Right renal pelvis (tissue), 4 donors: ENCODE measurements at regions not wholly inside any gene's neighbourhood (a gene's known extent, or its start where the extent isn't known, plus 50 kb on each side); places are given as distances from the start of the nearest gene placed in this dataset.

ENCODE experiments used
- DNase-seq, 4 donors: peaks; one replicate each; pipeline ENCODE4 v3.0.0-alpha.2; 2013; ENCODE audit warnings: low read depth in 4 of 4, low spot score in 3 of 4, missing footprints in 1 of 4

- DNase-seq: no peak
Measured at GRCh38 chr6:25061289-25061936, 125.7 kb upstream of the RIPOR2 start.

DNA sequence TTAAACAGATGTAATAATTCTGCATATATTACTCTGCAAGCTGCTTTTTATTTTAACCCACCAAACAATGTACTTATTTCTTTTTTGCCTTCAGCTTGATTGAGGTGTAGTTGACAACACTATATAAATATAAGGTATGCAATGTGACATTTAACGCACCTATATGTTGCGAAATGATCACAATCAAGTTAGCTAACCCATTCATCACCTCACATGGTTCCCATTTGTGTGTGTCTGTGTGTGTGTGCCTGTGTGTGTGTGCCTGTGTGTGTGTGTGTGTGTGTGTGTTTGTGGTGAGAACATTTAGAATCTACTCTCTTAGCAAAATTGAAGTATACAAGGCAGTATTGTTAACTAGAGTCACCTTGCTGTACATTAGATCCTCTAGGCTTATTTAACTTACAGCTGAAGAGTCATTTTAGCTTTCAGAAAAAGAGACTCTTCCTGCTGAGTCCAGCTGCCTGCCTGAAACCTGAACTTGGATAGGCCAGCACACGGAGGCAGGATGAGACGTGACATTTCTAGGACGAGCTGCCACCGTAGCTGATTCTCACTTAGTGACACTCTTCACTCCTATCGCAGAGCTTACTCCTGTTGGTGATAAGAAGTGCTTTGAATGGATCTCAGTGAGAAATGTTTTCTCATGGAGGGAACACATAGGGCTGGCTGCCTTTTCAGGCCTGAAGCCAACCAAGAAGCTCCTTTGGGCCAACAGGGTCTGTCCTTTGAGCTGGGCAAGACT is 126.5 kb upstream of the RIPOR2 start:
- no peak for DNase-seq

GRCh38 chr6:25064006-25064405 is 128.2 kb upstream of the RIPOR2 start:
- no peak for DNase-seq

- no peak for DNase-seq
Measured at GRCh38 chr6:25065666-25066065, 129.9 kb upstream of the RIPOR2 start.

- no peak for DNase-seq
Measured at GRCh38 chr6:25066593-25066992, 130.8 kb upstream of the RIPOR2 start.

GRCh38 chr6:25068866-25069265 is 133.1 kb upstream of the RIPOR2 start:
- no peak for DNase-seq

DNA sequence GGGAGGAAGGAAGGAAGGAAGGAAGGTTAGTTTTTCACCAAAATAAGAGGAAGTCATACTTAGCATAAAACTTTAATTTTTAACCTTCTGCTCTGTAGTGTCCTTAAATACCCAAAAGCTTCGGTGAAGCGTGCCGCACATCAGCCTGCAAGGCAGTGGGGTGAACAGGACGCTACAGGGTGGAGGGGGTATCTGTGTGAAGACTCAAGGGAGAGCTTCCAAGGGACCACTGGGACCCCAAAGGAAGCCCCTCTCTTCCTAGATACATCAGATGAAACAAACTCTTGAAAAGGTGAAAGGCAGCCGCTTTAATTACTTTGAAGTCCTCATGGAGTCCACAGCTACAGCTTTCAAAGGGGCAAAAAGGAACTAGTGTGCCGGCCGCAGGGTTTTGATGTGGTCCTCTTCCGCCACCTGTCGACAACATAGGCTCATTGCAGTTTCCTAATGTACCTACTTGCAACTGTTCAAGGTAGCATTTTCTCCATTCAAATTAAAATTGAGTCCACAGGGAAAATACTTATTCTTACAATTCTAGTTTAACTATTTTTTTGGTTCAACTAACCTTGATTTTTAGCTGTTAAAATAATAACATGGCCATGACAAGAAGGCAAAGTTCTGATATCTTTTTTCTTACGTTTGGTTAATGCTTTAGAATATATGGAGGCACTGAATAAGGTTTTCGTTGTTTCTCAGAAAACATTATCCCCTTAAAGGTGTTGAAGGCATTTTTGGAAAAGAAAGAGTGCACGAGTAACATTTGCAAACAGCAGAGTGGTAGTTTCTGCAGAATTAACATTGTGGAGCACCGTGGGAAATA is 135.0 kb upstream of the RIPOR2 start:
- peak; percentile 71 to 77 (median 74) for DNase-seq

GRCh38 chr6:25078141-25078540 is 142.4 kb upstream of the RIPOR2 start:
- no peak for DNase-seq

GRCh38 chr6:25083784-25084507 is 148.2 kb upstream of the RIPOR2 start:
- DNase-seq: no peak

- DNase-seq: no peak
Measured at GRCh38 chr6:25084508-25084833, 148.7 kb upstream of the RIPOR2 start.

DNA sequence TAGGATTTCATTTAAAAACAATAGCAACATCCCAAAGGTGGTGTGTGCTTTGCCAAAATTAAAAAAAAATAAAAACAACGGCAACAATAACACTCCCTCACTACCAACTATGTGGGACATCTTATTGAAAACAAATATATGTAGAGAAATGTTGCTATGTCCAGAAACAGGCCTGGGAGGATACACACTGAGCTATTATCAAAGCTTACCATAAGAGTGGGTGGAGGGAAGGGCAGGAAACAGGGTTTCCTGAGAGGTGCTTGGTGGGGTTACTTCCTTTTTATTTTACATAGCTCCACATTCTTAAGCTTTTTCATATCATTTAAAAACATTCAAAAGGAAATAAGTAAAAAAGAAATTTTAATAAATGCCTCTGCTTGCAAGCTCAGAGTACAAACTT is 150.0 kb upstream of the RIPOR2 start:
- no peak for DNase-seq

DNA sequence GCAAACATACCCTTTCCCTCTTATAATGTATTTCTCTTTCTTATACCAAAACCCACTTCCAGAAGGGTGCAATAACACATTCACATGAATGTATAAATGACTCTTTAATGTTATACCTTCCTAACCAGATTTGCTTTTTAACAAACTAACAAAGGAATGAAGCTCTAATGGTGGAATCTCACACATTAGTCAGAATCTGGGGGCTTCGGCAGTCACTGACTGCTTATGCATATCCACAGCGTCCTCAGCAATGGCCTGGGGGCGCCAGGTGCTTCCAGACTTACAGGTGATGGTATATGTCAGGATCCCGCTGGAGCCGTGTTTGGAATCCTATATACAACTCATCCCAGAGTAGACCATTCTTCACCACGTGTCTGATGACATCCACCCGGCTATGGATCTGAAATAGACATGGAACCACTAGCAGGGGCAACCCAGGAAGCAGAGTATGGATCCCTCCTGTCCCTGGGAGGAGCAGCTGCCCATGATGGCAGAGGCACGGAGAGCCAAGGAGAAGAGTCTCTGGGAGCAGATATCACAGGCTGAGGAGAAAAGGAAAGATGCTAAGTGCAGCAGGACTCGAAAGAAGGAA is 150.8 kb upstream of the RIPOR2 start:
- DNase-seq: no peak

DNA sequence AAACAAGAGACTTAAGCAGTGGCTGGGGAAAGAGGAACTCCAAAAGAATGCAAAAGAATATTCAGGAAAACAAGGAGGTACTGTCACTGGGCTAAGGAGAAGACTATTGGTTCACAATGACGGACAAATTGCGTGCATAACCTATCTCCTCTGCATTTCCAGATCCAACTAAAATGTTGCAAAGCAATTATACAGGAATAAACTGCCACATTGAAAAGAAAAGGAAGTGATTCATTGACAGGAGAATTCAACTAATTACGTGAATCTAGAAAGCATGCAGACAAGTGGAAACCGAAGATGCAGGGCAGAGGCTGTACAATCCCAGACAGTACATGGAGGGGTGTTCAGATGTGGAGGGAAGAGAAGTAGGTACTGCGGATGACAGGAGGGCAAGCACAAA is 152.8 kb upstream of the RIPOR2 start:
- DNase-seq: no peak

- DNase-seq: no peak
Measured at GRCh38 chr6:25089442-25089841, 153.7 kb upstream of the RIPOR2 start.

DNA sequence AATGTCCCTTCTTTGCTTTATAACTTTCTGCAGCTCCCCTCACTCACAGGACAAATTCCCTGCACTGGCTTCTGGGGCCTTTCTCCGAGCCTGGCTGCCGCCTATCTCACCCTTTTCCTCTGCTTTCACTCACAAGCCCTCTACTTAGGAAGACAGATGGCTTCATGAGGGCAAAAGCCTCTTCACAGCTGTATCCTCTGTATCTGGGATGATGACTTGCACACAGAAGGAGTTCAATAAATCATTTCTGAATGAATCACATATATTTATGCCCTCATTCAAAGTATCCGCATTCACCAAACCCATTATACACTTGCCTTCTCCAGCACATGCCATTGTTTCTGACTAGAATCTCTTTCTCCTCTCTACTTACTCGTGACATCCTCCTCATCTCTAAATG is 159.0 kb upstream of the RIPOR2 start:
- DNase-seq: no peak

GRCh38 chr6:25100288-25100687 is 164.5 kb upstream of the RIPOR2 start:
- no peak for DNase-seq

DNA sequence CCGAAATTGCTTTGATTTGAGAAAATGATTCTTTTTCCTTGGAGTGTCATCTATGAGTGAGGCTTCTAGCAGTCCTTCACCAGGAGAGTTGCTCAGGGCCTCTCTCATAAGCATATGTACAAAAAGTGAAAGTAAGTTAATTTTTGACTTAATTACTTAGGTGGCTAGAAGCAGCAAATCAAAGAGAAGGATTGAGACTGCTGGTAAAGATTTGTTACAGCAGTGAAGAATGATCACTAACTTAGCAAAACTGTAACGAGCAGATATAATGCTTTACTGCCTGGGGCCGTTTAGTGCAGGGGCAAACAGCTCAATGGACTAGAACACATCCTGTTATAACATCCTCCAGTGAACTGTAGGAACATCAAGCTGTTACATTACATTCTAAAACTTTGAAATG is 167.8 kb upstream of the RIPOR2 start:
- no peak for DNase-seq

DNA sequence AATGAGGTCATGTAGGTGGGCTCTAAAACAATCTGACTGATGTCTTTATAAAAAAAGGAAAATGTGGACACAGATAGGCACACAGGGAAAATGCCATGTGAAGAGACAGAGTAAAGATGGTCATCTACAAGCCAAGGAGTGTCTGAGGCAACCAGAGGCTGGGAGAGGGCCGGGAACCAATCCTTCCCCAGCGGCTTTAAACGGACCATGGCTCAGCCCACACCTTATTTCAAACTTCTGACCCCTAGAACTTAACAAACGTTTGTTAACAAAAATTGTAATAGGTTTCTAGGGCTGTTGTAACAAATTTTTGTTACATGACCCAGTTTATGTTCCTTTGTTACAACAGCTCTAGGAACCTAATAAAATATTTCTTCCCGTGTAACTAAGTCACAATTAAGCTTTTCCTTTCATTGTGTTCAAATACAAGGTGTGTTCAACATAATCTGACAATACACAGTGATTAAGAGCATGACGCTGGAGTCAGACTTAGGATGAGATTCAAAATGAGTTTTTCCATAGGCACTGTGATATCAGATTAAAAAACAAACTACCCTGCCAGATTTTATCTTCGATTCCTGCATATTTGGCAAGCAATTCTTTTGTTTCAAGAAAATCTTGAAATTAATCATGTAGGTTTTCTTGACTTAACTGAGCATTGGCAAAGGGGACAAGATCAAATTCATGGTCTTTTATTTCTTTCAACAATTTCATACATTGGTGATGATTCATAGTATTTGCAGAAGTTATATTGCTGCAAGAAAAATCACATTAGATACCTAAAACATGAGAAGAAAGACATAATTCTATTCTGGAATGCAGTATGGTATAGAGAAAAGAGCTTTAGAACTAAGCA is 169.5 kb upstream of the RIPOR2 start:
- no peak for DNase-seq

- no peak for DNase-seq
Measured at GRCh38 chr6:25107218-25107617, 171.5 kb upstream of the RIPOR2 start.

GRCh38 chr6:25111782-25112181 is 167.4 kb upstream of the CARMIL1 start:
- no peak for DNase-seq
